HCT116 (cell line): ENCODE measurements at regions not wholly inside any gene's neighbourhood (a gene's known extent, or its start where the extent isn't known, plus 50 kb on each side); places are given as distances from the start of the nearest gene placed in this dataset.

Source experiments
- ATF3 ChIP-seq: IDR thresholded peaks from 2 replicates; pipeline ENCODE4 v1.6.1; 2012
- CBX3 ChIP-seq: IDR thresholded peaks from 2 replicates; pipeline ENCODE4 v1.6.1; 2012; ENCODE audit warnings: low read depth
- EGR1 ChIP-seq: IDR thresholded peaks from 2 replicates; pipeline ENCODE4 v1.6.1; 2012; ENCODE audit warnings: low read depth
- FOSL1 ChIP-seq: IDR thresholded peaks from 2 replicates; pipeline ENCODE4 v1.6.1; 2012; ENCODE audit warnings: low read depth
- JUND ChIP-seq: IDR thresholded peaks from 2 replicates; pipeline ENCODE4 v1.6.1; 2012
- POLR2A ChIP-seq: IDR thresholded peaks from 2 replicates; pipeline ENCODE4 v1.7.0; 2011; ENCODE audit warnings: borderline replicate concordance; ENCODE audit not compliant: insufficient read depth, insufficient read length; ENCODE audit errors: extremely low read depth
- POLR2AphosphoS5 ChIP-seq: IDR thresholded peaks from 2 replicates; pipeline ENCODE4 v1.6.1; 2011; ENCODE audit warnings: mild to moderate bottlenecking, low read depth, low read length, moderate library complexity
- RAD21 ChIP-seq: IDR thresholded peaks from 2 replicates; pipeline ENCODE4 v1.6.1; 2012; ENCODE audit warnings: low read depth, mild to moderate bottlenecking
- TCF7L2 ChIP-seq: IDR thresholded peaks from 2 replicates; pipeline ENCODE4 v1.7.0; 2011; ENCODE audit warnings: borderline replicate concordance, inconsistent platforms; ENCODE audit not compliant: insufficient read depth, insufficient read length; ENCODE audit errors: extremely low read depth
- TF ChIP-seq, protein P1 (sequence below): IDR thresholded peaks from 2 replicates; pipeline ENCODE4 v1.6.1; 2012
- TF ChIP-seq, protein P2 (sequence below), 3 experiments: fragments of 200-600 bp in 1 of 3; sonication (generic) in 1 of 3; IDR thresholded peaks in 2 of 3; conservative IDR thresholded peaks in 1 of 3; 2 replicates each; pipeline ENCODE4 v1.5.1; 2012 to 2017; ENCODE audit warnings: low read depth in 2 of 3, low read length in 2 of 3, antibody characterized with exemption in 1 of 3, borderline replicate concordance in 1 of 3, control low read depth in 1 of 3, mild to moderate bottlenecking in 1 of 3, mixed read lengths in 1 of 3, mixed run types in 1 of 3, moderate library complexity in 1 of 3; ENCODE audit not compliant: insufficient read depth in 1 of 3
- TF ChIP-seq, protein P3 (sequence below): IDR thresholded peaks from 2 replicates; pipeline ENCODE4 v1.6.1; 2012; ENCODE audit warnings: low read depth

GRCh38 chr15:39092354-39092753 lies 488.5 kb upstream of the THBS1 start:
- TF ChIP-seq, protein P1, sequence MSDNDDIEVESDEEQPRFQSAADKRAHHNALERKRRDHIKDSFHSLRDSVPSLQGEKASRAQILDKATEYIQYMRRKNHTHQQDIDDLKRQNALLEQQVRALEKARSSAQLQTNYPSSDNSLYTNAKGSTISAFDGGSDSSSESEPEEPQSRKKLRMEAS = no peak
- TF ChIP-seq POLR2A (no peak), POLR2AphosphoS5 (no peak), FOSL1 (no peak), RAD21 (no peak), ATF3 (no peak), CBX3 (no peak), TCF7L2 (no peak), JUND (no peak), EGR1 (no peak)
- TF ChIP-seq, protein P2, sequence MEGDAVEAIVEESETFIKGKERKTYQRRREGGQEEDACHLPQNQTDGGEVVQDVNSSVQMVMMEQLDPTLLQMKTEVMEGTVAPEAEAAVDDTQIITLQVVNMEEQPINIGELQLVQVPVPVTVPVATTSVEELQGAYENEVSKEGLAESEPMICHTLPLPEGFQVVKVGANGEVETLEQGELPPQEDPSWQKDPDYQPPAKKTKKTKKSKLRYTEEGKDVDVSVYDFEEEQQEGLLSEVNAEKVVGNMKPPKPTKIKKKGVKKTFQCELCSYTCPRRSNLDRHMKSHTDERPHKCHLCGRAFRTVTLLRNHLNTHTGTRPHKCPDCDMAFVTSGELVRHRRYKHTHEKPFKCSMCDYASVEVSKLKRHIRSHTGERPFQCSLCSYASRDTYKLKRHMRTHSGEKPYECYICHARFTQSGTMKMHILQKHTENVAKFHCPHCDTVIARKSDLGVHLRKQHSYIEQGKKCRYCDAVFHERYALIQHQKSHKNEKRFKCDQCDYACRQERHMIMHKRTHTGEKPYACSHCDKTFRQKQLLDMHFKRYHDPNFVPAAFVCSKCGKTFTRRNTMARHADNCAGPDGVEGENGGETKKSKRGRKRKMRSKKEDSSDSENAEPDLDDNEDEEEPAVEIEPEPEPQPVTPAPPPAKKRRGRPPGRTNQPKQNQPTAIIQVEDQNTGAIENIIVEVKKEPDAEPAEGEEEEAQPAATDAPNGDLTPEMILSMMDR (IDR thresholded peaks at IDR 0.05 in 2 of 3, conservative IDR thresholded peaks at IDR 0.05 in 1 of 3; ENCODE audit: borderline replicate concordance in 1 of 3, insufficient read depth in 1 of 3, low read depth in 2 of 3, low read length in 2 of 3) = no peak
- TF ChIP-seq, protein P3, sequence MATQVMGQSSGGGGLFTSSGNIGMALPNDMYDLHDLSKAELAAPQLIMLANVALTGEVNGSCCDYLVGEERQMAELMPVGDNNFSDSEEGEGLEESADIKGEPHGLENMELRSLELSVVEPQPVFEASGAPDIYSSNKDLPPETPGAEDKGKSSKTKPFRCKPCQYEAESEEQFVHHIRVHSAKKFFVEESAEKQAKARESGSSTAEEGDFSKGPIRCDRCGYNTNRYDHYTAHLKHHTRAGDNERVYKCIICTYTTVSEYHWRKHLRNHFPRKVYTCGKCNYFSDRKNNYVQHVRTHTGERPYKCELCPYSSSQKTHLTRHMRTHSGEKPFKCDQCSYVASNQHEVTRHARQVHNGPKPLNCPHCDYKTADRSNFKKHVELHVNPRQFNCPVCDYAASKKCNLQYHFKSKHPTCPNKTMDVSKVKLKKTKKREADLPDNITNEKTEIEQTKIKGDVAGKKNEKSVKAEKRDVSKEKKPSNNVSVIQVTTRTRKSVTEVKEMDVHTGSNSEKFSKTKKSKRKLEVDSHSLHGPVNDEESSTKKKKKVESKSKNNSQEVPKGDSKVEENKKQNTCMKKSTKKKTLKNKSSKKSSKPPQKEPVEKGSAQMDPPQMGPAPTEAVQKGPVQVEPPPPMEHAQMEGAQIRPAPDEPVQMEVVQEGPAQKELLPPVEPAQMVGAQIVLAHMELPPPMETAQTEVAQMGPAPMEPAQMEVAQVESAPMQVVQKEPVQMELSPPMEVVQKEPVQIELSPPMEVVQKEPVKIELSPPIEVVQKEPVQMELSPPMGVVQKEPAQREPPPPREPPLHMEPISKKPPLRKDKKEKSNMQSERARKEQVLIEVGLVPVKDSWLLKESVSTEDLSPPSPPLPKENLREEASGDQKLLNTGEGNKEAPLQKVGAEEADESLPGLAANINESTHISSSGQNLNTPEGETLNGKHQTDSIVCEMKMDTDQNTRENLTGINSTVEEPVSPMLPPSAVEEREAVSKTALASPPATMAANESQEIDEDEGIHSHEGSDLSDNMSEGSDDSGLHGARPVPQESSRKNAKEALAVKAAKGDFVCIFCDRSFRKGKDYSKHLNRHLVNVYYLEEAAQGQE = no peak
